ENCODE measurements at regions not wholly inside any gene's neighbourhood (a gene's known extent, or its start where the extent isn't known, plus 50 kb on each side); places are given as distances from the start of the nearest gene placed in this dataset.

DNA sequence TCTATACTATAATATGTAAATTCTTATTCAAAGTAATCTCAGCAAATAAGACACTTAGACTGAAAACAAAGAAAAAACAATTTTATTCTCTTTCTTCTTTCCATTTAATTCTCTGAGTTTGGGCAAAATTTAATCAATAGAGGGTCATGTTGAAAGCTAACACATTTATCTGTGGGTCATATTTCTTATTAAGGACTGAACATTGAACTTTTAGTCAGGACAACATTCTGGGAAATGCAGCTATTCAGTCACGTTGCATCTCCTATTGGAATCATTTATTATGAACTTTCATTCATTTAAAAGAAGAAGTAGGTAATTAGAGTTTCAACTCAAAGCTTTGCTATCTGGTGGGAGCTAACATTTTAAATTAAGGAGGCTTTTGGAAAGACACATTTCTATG, 372.5 kb downstream of the MAN2A1 start:
- ChIA-PET POLR2A (no interaction called here), CTCF (no interaction called here)
- DNase-seq (ENCODE audit: extremely low spot score): no peak
- TF ChIP-seq TARDBP (IDR thresholded peaks at IDR 0.05): no peak
- TF ChIP-seq ZNF384 (IDR thresholded peaks at IDR 0.05): no peak
- no peak for TF ChIP-seq BHLHE40 (IDR thresholded peaks at IDR 0.05; ENCODE audit: borderline replicate concordance)
- TF ChIP-seq ELF4 (IDR thresholded peaks at IDR 0.05): no peak
- TF ChIP-seq SUZ12 (IDR thresholded peaks at IDR 0.05): no peak
- no peak for TF ChIP-seq PKNOX1 (IDR thresholded peaks at IDR 0.05)
- TF ChIP-seq CTBP1 (IDR thresholded peaks at IDR 0.05; ENCODE audit: borderline replicate concordance): no peak
- no peak for TF ChIP-seq FOXM1 (IDR thresholded peaks at IDR 0.05; ENCODE audit: borderline replicate concordance)
- no peak for TF ChIP-seq ARNT (IDR thresholded peaks at IDR 0.05)
- TF ChIP-seq FOXA1 (IDR thresholded peaks at IDR 0.05): no peak
- TF ChIP-seq FOXK2 (IDR thresholded peaks at IDR 0.05): no peak
- TF ChIP-seq SP1 (IDR thresholded peaks at IDR 0.05): no peak
- no peak for TF ChIP-seq NFRKB (IDR thresholded peaks at IDR 0.05)
- TF ChIP-seq LEF1 (IDR thresholded peaks at IDR 0.05; ENCODE audit: borderline replicate concordance): no peak
- TF ChIP-seq HDGF (IDR thresholded peaks at IDR 0.05; ENCODE audit: borderline replicate concordance): no peak

DNA sequence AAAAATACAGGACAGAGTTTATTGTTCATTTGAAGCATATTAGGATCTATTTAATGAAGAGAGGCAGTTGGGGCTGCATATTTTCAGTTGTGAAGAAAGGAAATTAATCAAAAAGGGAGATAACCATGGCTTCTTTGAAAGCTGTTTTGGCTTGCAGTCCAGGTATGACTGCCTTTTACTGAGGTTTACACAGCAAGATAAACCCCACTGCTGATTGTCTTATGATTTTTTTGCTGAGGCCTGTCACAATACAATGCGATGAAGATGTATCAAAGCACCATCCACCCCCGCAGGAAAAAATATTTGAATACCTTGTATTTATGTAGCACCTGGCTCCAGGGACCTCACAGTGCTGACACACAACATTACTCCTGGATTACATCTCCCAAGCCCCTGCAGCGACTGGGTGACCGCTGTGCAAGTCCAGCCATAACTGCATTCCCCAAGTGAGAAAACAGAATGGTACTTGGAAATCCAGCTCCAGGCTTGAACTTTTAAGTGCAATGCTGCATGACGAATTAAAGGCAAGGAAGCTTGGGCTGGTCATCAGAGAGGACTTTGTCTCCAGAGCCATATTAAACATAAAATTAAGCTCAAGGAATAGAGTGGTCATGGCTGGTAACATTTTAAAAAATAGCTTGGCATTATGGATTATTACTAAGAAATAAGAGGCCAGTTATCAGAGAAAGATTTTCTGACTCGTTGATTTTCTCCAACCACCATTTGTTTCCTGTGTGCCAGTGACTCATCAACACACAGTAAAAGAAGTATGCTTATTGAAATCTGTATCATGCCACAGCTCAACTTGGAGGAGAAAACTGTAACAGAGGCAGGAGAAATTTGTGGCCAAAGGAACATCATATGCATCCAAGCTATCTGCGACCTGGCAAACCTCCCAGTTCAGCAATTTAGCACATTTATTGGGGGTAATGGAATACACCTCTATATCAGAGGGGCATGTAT, 374.2 kb downstream of the MAN2A1 start:
- no peak for TF ChIP-seq PKNOX1 (IDR thresholded peaks at IDR 0.05)
- no peak for TF ChIP-seq TARDBP (IDR thresholded peaks at IDR 0.05)
- no peak for TF ChIP-seq FOXM1 (IDR thresholded peaks at IDR 0.05; ENCODE audit: borderline replicate concordance)
- no peak for TF ChIP-seq CTBP1 (IDR thresholded peaks at IDR 0.05; ENCODE audit: borderline replicate concordance)
- no peak for TF ChIP-seq FOXK2 (IDR thresholded peaks at IDR 0.05)
- no peak for TF ChIP-seq LEF1 (IDR thresholded peaks at IDR 0.05; ENCODE audit: borderline replicate concordance)
- TF ChIP-seq L3MBTL2 (conservative IDR thresholded peaks at IDR 0.05): no peak
- no peak for TF ChIP-seq HDGF (IDR thresholded peaks at IDR 0.05; ENCODE audit: borderline replicate concordance)
- no peak for TF ChIP-seq ARNT (IDR thresholded peaks at IDR 0.05)
- no peak for TF ChIP-seq ZNF384 (IDR thresholded peaks at IDR 0.05)
- TF ChIP-seq FOXA1 (IDR thresholded peaks at IDR 0.05): no peak
- no peak for TF ChIP-seq SUZ12 (IDR thresholded peaks at IDR 0.05)
- TF ChIP-seq BHLHE40 (IDR thresholded peaks at IDR 0.05; ENCODE audit: borderline replicate concordance): no peak
- DNase-seq (ENCODE audit: extremely low spot score): no peak
- POLR2A ChIA-PET: no interaction called here
- CTCF ChIA-PET: interaction anchor here (0.5 kb wide), 1 partner anchor 29 kb away, joined by 3 read pairs; no protein-coding TSS in a partner anchor

DNA sequence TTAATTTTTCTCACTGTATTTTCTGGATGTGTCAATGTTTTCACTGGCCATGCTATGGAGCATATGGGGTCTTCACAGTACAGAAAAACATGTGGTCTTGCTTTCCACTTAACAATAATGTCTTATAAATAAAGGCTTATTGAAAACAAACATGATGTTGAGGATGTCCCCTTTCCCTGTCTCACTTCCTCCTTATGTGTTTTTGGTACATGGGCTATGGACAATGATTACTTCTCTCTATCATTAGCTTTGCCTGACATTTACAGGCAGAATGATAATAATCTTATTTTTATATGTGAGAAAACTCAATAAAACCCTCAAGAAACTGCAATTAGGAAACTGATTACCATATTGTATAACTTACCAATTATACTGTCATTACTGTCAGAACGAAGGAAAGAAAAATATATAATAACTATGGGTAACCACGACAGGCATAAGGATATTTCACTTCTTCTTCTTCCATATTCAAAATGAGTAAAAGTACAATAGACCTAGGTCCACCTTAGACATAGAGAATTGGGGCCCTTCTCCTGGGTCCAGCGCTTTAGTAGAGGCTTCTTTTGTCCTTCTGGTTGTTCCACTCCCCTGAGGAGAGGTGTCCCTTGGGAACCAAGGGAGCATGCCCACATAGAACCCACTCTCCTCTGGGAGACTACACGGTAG, 375.0 kb downstream of the MAN2A1 start:
- TF ChIP-seq BHLHE40 (IDR thresholded peaks at IDR 0.05; ENCODE audit: borderline replicate concordance): no peak
- TF ChIP-seq SUZ12 (IDR thresholded peaks at IDR 0.05): no peak
- TF ChIP-seq ELF4 (IDR thresholded peaks at IDR 0.05): no peak
- TF ChIP-seq L3MBTL2 (conservative IDR thresholded peaks at IDR 0.05): no peak
- no peak for TF ChIP-seq LEF1 (IDR thresholded peaks at IDR 0.05; ENCODE audit: borderline replicate concordance)
- no peak for DNase-seq (ENCODE audit: extremely low spot score)
- POLR2A ChIA-PET: no interaction called here
- CTCF ChIA-PET: interaction anchor here (0.5 kb wide), 1 partner anchor 29 kb away, joined by 3 read pairs; no protein-coding TSS in a partner anchor

DNA sequence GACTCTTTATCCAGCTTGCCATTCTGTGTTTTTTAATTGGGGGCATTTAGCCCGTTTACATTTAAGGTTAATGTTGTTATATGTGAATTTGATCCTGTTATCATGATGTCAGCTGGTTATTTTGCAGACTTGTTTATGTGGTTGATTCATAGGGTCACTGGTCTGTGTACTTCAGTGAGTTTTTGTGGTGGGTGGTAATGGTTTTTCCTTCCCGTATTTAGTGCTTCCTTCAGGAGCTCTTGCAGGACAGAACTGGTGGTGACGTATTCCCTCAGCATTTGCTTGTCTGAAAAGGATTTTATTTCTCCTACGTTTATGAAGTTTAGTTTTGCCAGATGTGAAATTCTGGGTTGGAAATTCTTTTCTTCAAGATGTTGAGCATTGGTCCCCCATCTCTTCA, 381.1 kb downstream of the MAN2A1 start:
- DNase-seq (ENCODE audit: extremely low spot score): no peak
- CTCF ChIA-PET: no interaction called here
- POLR2A ChIA-PET: no interaction called here
- TF ChIP-seq CTBP1 (IDR thresholded peaks at IDR 0.05; ENCODE audit: borderline replicate concordance): no peak
- TF ChIP-seq NFRKB (IDR thresholded peaks at IDR 0.05): no peak
- no peak for TF ChIP-seq L3MBTL2 (conservative IDR thresholded peaks at IDR 0.05)
- TF ChIP-seq BHLHE40 (IDR thresholded peaks at IDR 0.05; ENCODE audit: borderline replicate concordance): no peak
- no peak for TF ChIP-seq FOXK2 (IDR thresholded peaks at IDR 0.05)
- no peak for TF ChIP-seq SUZ12 (IDR thresholded peaks at IDR 0.05)
- no peak for TF ChIP-seq LEF1 (IDR thresholded peaks at IDR 0.05; ENCODE audit: borderline replicate concordance)
- no peak for TF ChIP-seq FOXM1 (IDR thresholded peaks at IDR 0.05; ENCODE audit: borderline replicate concordance)
- no peak for TF ChIP-seq SP1 (IDR thresholded peaks at IDR 0.05)
- no peak for TF ChIP-seq ELF4 (IDR thresholded peaks at IDR 0.05)
- TF ChIP-seq ZNF384 (IDR thresholded peaks at IDR 0.05): no peak
- no peak for TF ChIP-seq TARDBP (IDR thresholded peaks at IDR 0.05)
- no peak for TF ChIP-seq ARNT (IDR thresholded peaks at IDR 0.05)
- no peak for TF ChIP-seq FOXA1 (IDR thresholded peaks at IDR 0.05)
- no peak for TF ChIP-seq PKNOX1 (IDR thresholded peaks at IDR 0.05)

GRCh38 chr5:110072651-110073050, 382.9 kb downstream of the MAN2A1 start:
- no peak for DNase-seq (ENCODE audit: extremely low spot score)
- POLR2A ChIA-PET: no interaction called here
- CTCF ChIA-PET: interaction anchor here (0.7 kb wide), 1 partner anchor 1812 kb away, joined by 6 read pairs; no protein-coding TSS in a partner anchor
- TF ChIP-seq L3MBTL2 (conservative IDR thresholded peaks at IDR 0.05) (no peak), TARDBP (IDR thresholded peaks at IDR 0.05) (no peak), FOXA1 (IDR thresholded peaks at IDR 0.05) (no peak), HDGF (IDR thresholded peaks at IDR 0.05; ENCODE audit: borderline replicate concordance) (no peak), SUZ12 (IDR thresholded peaks at IDR 0.05) (no peak), PKNOX1 (IDR thresholded peaks at IDR 0.05) (no peak), SP1 (IDR thresholded peaks at IDR 0.05) (no peak), FOXM1 (IDR thresholded peaks at IDR 0.05; ENCODE audit: borderline replicate concordance) (no peak), ELF4 (IDR thresholded peaks at IDR 0.05) (no peak)

All from HEK293T (cell line).